GM20000 (cell line): ENCODE measurements at regions not wholly inside any gene's neighbourhood (a gene's known extent, or its start where the extent isn't known, plus 50 kb on each side); places are given as distances from the start of the nearest gene placed in this dataset.

Source experiments
- DNase-seq: peaks from one replicate; pipeline ENCODE4 v3.0.0; 2012; ENCODE audit warnings: low spot score
- CTCF ChIP-seq: IDR thresholded peaks from 2 replicates; pipeline ENCODE4 v1.5.1; 2012; ENCODE audit warnings: mild to moderate bottlenecking, control low read depth; ENCODE audit errors: extremely low read depth, missing control alignments

- TF ChIP-seq CTCF: no peak
Measured at GRCh38 chr18:54700580-54700979, 109.5 kb downstream of the DYNAP start.

GRCh38 chr18:54702686-54703085, 111.6 kb downstream of the DYNAP start:
- no peak for TF ChIP-seq CTCF
- no peak for DNase-seq

More at GRCh38 chr18:54700580-54700979, 109.5 kb downstream of the DYNAP start:
- no peak for DNase-seq

- TF ChIP-seq CTCF: no peak
- no peak for DNase-seq
Measured at GRCh38 chr18:54710074-54710899, 118.0 kb upstream of the RAB27B start.

GRCh38 chr18:54710900-54711281, 117.4 kb upstream of the RAB27B start:
- no peak for DNase-seq
- TF ChIP-seq CTCF: no peak

GRCh38 chr18:54712306-54712705, 116.0 kb upstream of the RAB27B start:
- no peak for DNase-seq
- TF ChIP-seq CTCF: no peak

- no peak for DNase-seq
- no peak for TF ChIP-seq CTCF
Measured at GRCh38 chr18:54712758-54713157, 115.5 kb upstream of the RAB27B start.

GRCh38 chr18:54713386-54713785, 114.9 kb upstream of the RAB27B start:
- DNase-seq: no peak
- TF ChIP-seq CTCF: no peak
